ENCODE measurements at regions not wholly inside any gene's neighbourhood (a gene's known extent, or its start where the extent isn't known, plus 50 kb on each side); places are given as distances from the start of the nearest gene placed in this dataset.
"Not testable (repeated sequence)": the region's sequence is repeated elsewhere in the genome, so short reads cannot be mapped to it uniquely, and the experiment has no call there.

GRCh38 chr17:54196751-54197150, 374.0 kb downstream of the KIF2B start:
- no peak for DNase-seq

GRCh38 chr17:54201380-54201779, 378.7 kb downstream of the KIF2B start:
- DNase-seq: not testable (repeated sequence)

GRCh38 chr17:54220829-54221228, 398.1 kb downstream of the KIF2B start:
- DNase-seq: no peak

GRCh38 chr17:54221499-54221898, 398.8 kb downstream of the KIF2B start:
- DNase-seq: no peak

GRCh38 chr17:54235571-54235970, 412.8 kb downstream of the KIF2B start:
- no peak for DNase-seq

GRCh38 chr17:54237911-54238515, 415.3 kb downstream of the KIF2B start:
- no peak for DNase-seq

GRCh38 chr17:54239291-54239690, 416.6 kb downstream of the KIF2B start:
- no peak for DNase-seq

GRCh38 chr17:54255696-54256095, 433.0 kb downstream of the KIF2B start:
- DNase-seq: no peak

- no peak for DNase-seq
Measured at GRCh38 chr17:54256401-54256929, 433.7 kb downstream of the KIF2B start.

GRCh38 chr17:54257440-54257839, 434.7 kb downstream of the KIF2B start:
- no peak for DNase-seq

GRCh38 chr17:54259476-54259875, 436.7 kb downstream of the KIF2B start:
- no peak for DNase-seq

- no peak for DNase-seq
Measured at GRCh38 chr17:54261465-54261864, 438.7 kb downstream of the KIF2B start.

- DNase-seq: no peak
Measured at GRCh38 chr17:54269881-54270280, 447.2 kb downstream of the KIF2B start.

GRCh38 chr17:54270499-54270898, 447.8 kb downstream of the KIF2B start:
- DNase-seq: no peak

- DNase-seq: no peak
Measured at GRCh38 chr17:54277868-54278267, 455.1 kb downstream of the KIF2B start.

GRCh38 chr17:54280741-54281140, 458.0 kb downstream of the KIF2B start:
- DNase-seq: no peak

GRCh38 chr17:54282886-54283285, 460.2 kb downstream of the KIF2B start:
- no peak for DNase-seq

GRCh38 chr17:54307351-54307750, 484.6 kb downstream of the KIF2B start:
- no peak for DNase-seq

- no peak for DNase-seq
Measured at GRCh38 chr17:54324813-54325212, 502.1 kb downstream of the KIF2B start.

- DNase-seq: no peak
Measured at GRCh38 chr17:54339731-54340130, 517.0 kb downstream of the KIF2B start.

GRCh38 chr17:54347495-54347894, 524.8 kb downstream of the KIF2B start:
- DNase-seq: no peak

GRCh38 chr17:54348234-54348633, 525.5 kb downstream of the KIF2B start:
- DNase-seq: no peak

GRCh38 chr17:54353789-54354525, 531.2 kb downstream of the KIF2B start:
- DNase-seq: no peak

- not testable (repeated sequence) for DNase-seq
Measured at GRCh38 chr17:54361073-54361472, 538.3 kb downstream of the KIF2B start.

- no peak for DNase-seq
Measured at GRCh38 chr17:54368906-54369305, 531.7 kb upstream of the TOM1L1 start.
